Activated CD8-positive, alpha-beta T cell treated with anti-CD3 and anti-CD28 coated beads, Interleukin-2, amount 10 ng/mL, durations not matched to agents 7 days and 5 days (primary cell): ENCODE measurements at regions not wholly inside any gene's neighbourhood (a gene's known extent, or its start where the extent isn't known, plus 50 kb on each side); places are given as distances from the start of the nearest gene placed in this dataset.

Source experiments
- ATAC-seq: fragments of 150-1000 bp; cut with Tn5 transposase; one replicate; pipeline ENCODE4 v1.10.0; 2021; ENCODE audit warnings: moderate library complexity
- CTCF ChIA-PET: fragments of 350-600 bp; sonication (Branson Sonifier 250); formaldehyde crosslinking; loops from one replicate; lab custom pipeline; 2021; ENCODE audit warnings: antibody characterized with exemption; lab: Charles Lee
- POLR2A ChIA-PET: fragments of 350-600 bp; sonication (Branson Sonifier 250); formaldehyde crosslinking; loops from one replicate; lab custom pipeline; 2021; ENCODE audit warnings: antibody characterized with exemption; lab: Charles Lee
- DNase-seq: peaks from one replicate; pipeline ENCODE4 v3.0.0-alpha.2; 2020
- H3K27ac Mint-ChIP-seq: one replicate; pipeline ENCODE4 v1.8.0; 2021; ENCODE audit warnings: mild to moderate bottlenecking, mixed read lengths
- H3K27me3 Mint-ChIP-seq: one replicate; pipeline ENCODE4 v1.8.0; 2021; ENCODE audit warnings: low read depth, mixed read lengths
- H3K36me3 Mint-ChIP-seq: one replicate; pipeline ENCODE4 v1.8.0; 2021; ENCODE audit warnings: low read depth, mixed read lengths
- H3K4me1 Mint-ChIP-seq: one replicate; pipeline ENCODE4 v1.8.0; 2021; ENCODE audit warnings: low read depth, mixed read lengths
- H3K4me3 Mint-ChIP-seq: one replicate; pipeline ENCODE4 v1.8.0; 2021; ENCODE audit warnings: mild to moderate bottlenecking, mixed read lengths
- H3K9me3 Mint-ChIP-seq: one replicate; pipeline ENCODE4 v1.8.0; 2022; ENCODE audit warnings: mixed read lengths; ENCODE audit not compliant: insufficient read depth

DNA sequence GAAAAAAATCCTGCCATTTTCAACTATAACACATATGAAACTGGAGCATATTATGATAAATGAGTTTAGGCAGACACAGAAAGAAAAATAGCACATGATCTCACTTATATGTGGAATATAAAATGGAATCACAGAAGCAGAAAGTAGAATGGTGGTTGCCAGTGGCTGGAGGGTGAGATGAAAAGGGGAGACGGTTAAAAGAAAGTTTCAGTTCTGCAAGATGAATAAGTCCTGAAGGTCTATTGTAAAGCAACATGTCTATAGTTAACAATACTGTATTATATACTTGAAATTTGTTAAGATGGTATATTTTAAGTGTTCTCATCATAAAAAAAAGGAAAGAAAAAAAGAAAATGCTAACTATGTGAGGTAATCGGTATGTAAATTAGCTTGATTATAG lies 503.9 kb downstream of the EPHA7 start:
- H3K4me3 Mint-ChIP-seq = no peak overlapping the region
- no peak for DNase-seq
- POLR2A ChIA-PET = no interaction called here
- H3K27me3 Mint-ChIP-seq = no peaks in the 10 kb centered on the region
- no peaks in the 10 kb centered on the region for H3K36me3 Mint-ChIP-seq
- CTCF ChIA-PET = no interaction called here
- H3K9me3 Mint-ChIP-seq = no peaks in the 10 kb centered on the region
- H3K4me1 Mint-ChIP-seq = no peaks in the 10 kb centered on the region
- ATAC-seq = no peak
- no peak overlapping the region for H3K27ac Mint-ChIP-seq

GRCh38 chr6:92911301-92911700 lies 508.1 kb downstream of the EPHA7 start:
- CTCF ChIA-PET = no interaction called here
- DNase-seq (no peak), ATAC-seq (no peak)
- peaks cover 4% of the 10 kb centered on the region for H3K9me3 Mint-ChIP-seq
- H3K27me3 Mint-ChIP-seq = no peaks in the 10 kb centered on the region
- H3K27ac Mint-ChIP-seq = no peak overlapping the region
- no peaks in the 10 kb centered on the region for H3K4me1 Mint-ChIP-seq
- POLR2A ChIA-PET = no interaction called here
- H3K36me3 Mint-ChIP-seq = no peaks in the 10 kb centered on the region
- no peak overlapping the region for H3K4me3 Mint-ChIP-seq

DNA sequence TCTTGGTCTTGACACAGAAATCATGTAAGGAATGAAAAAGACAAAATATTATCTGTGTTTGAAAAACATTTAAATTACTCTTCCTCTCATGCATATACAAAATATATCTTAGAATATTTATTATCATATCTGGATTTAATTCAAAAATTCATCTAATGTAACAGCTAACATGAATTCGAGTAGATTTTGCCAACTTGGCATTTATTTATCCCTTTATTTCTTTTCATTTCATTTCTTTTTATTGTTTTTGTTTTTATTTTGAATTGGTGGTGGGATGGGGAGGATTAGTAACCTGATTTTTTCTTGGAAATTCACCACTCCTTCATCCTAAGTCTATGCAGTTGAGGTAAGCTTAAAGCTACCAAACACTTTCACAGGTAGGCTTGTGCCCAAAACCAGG lies 508.7 kb downstream of the EPHA7 start:
- ATAC-seq (no peak), DNase-seq (no peak)
- H3K36me3 Mint-ChIP-seq = no peaks in the 10 kb centered on the region
- ChIA-PET CTCF (no interaction called here), POLR2A (no interaction called here)
- H3K9me3 Mint-ChIP-seq = peaks cover 4% of the 10 kb centered on the region
- H3K4me3 Mint-ChIP-seq = no peak overlapping the region
- no peaks in the 10 kb centered on the region for H3K27me3 Mint-ChIP-seq
- no peak overlapping the region for H3K27ac Mint-ChIP-seq
- H3K4me1 Mint-ChIP-seq = no peaks in the 10 kb centered on the region

DNA sequence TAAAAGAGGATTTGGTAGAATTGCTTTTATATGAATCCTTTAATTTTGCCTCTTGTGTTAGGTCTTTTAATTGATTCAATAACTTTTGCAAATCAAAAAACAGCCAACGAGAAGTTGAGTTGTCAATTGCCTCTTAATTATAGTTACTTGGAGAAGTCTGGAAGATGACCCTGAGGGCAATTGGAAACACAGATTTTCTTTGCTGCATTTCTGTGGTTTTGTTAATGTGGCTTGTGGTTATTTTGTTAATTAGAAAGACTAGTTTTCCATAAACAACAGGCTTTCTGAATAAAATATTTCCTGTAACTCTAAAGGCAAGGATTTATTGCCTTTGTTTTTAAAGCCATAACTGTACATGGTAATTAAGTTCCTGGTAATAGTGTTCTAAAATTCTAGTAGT lies 513.0 kb downstream of the EPHA7 start:
- no peak for DNase-seq
- no peak overlapping the region for H3K27ac Mint-ChIP-seq
- H3K9me3 Mint-ChIP-seq = peaks cover 4% of the 10 kb centered on the region
- H3K36me3 Mint-ChIP-seq = no peaks in the 10 kb centered on the region
- CTCF ChIA-PET = no interaction called here
- no peak for ATAC-seq
- POLR2A ChIA-PET = no interaction called here
- no peaks in the 10 kb centered on the region for H3K4me1 Mint-ChIP-seq
- H3K27me3 Mint-ChIP-seq = no peaks in the 10 kb centered on the region
- H3K4me3 Mint-ChIP-seq = no peak overlapping the region

GRCh38 chr6:92893741-92894140 lies 525.6 kb downstream of the EPHA7 start:
- no peak overlapping the region for H3K4me3 Mint-ChIP-seq
- ATAC-seq (no peak), DNase-seq (no peak)
- H3K27me3 Mint-ChIP-seq = no peaks in the 10 kb centered on the region
- no peak overlapping the region for H3K27ac Mint-ChIP-seq
- H3K9me3 Mint-ChIP-seq = no peaks in the 10 kb centered on the region
- no peaks in the 10 kb centered on the region for H3K36me3 Mint-ChIP-seq
- CTCF ChIA-PET = no interaction called here
- POLR2A ChIA-PET = no interaction called here
- no peaks in the 10 kb centered on the region for H3K4me1 Mint-ChIP-seq

DNA sequence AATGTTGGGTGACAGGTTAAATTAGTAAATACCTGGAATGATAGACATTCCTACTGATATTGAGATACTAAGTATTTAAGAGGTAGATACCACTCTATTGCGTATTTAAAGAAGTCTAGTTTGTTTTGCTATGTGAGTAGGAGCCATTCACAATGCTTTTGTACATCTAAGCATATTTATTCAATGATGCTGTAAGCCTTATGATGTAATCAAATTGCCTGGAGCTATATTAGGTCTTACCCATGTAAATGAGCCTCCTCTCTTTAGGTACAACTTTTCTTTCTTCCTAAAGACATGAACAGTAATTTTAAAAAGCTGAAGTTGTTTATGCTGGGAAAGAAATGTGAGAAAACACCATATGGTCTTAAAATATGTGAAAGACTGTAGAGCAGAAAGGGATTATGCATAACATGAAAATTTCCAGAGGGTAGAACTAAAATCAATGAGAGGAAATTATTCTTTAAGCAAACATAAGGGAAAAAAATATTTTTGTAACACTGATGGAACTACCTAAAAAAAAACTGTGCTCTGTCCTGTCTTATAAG lies 526.7 kb downstream of the EPHA7 start:
- H3K36me3 Mint-ChIP-seq = no peaks in the 10 kb centered on the region
- H3K27me3 Mint-ChIP-seq = no peaks in the 10 kb centered on the region
- H3K9me3 Mint-ChIP-seq = no peaks in the 10 kb centered on the region
- no peak overlapping the region for H3K4me3 Mint-ChIP-seq
- ATAC-seq = no peak
- CTCF ChIA-PET = no interaction called here
- no peak for DNase-seq
- POLR2A ChIA-PET = no interaction called here
- H3K27ac Mint-ChIP-seq = no peak overlapping the region
- no peaks in the 10 kb centered on the region for H3K4me1 Mint-ChIP-seq

GRCh38 chr6:92888316-92888715 lies 531.0 kb downstream of the EPHA7 start:
- Mint-ChIP-seq H3K4me3 (no peak overlapping the region), H3K27ac (no peak overlapping the region), H3K4me1 (no peaks in the 10 kb centered on the region), H3K36me3 (no peaks in the 10 kb centered on the region), H3K9me3 (no peaks in the 10 kb centered on the region), H3K27me3 (no peaks in the 10 kb centered on the region)
- POLR2A ChIA-PET = no interaction called here
- ATAC-seq (no peak), DNase-seq (no peak)
- CTCF ChIA-PET = no interaction called here

- ChIA-PET CTCF (no interaction called here), POLR2A (no interaction called here)
- ATAC-seq (no peak), DNase-seq (no peak)
- H3K27ac Mint-ChIP-seq = no peak overlapping the region
- no peaks in the 10 kb centered on the region for H3K27me3 Mint-ChIP-seq
- H3K36me3 Mint-ChIP-seq = no peaks in the 10 kb centered on the region
- no peak overlapping the region for H3K4me3 Mint-ChIP-seq
- H3K9me3 Mint-ChIP-seq = peaks cover 3% of the 10 kb centered on the region
- no peaks in the 10 kb centered on the region for H3K4me1 Mint-ChIP-seq
Observed at GRCh38 chr6:92887871-92888270, 531.5 kb downstream of the EPHA7 start.

DNA sequence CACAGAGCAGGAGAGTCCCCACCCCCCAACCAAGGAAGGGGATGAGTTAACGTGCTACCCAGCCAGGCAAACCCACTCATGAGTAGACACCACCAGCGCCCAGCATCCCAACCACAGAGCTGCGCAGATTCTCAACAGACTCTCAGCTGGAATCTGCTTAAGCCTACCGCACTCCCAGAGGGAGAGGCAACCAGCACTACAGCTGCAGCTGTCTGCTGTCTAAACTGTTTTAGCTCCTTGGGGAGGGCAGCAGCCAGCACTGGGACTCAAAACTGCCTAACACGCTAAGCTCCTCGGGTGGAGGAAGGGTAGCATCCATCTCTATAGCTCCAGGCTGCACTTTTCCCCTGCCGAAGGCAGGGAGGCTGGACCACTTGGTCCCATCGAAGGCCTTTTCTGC lies 539.8 kb downstream of the EPHA7 start:
- H3K4me3 Mint-ChIP-seq = no peak overlapping the region
- no peaks in the 10 kb centered on the region for H3K36me3 Mint-ChIP-seq
- POLR2A ChIA-PET = no interaction called here
- ATAC-seq (no peak), DNase-seq (no peak)
- CTCF ChIA-PET = no interaction called here
- H3K27me3 Mint-ChIP-seq = no peaks in the 10 kb centered on the region
- no peak overlapping the region for H3K27ac Mint-ChIP-seq
- H3K9me3 Mint-ChIP-seq = peaks cover 14% of the 10 kb centered on the region
- H3K4me1 Mint-ChIP-seq = no peaks in the 10 kb centered on the region

DNA sequence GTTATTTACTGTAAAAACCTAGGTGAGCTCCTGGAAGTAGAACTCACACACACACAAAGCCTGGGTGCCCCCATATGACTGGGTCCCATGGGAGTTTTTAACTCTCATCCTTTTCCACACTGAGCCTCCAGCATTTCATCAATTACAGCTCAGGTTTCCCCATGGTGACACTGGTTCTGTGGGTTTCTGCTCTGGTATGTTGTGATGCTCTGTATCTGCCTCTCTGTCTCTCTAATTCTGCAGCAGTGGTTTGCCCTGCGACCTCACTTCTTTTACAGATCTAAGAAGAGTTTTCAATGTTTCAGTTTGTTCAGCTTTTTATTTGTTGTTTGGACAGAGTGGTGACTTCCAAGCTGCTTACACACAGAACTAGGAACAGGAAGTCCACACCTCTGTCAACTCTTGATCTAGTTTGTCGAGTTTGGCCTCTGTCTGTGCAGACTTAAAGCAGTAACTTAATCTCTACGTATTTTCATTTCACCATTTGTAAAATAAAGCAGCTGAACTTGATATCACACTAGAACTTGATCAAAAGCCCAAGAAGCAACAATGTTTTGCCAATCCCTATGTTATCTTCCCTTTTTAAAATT lies 554.3 kb downstream of the EPHA7 start:
- no peak overlapping the region for H3K4me3 Mint-ChIP-seq
- DNase-seq = no peak
- no peaks in the 10 kb centered on the region for H3K27me3 Mint-ChIP-seq
- CTCF ChIA-PET = no interaction called here
- H3K36me3 Mint-ChIP-seq = no peaks in the 10 kb centered on the region
- POLR2A ChIA-PET = no interaction called here
- no peak overlapping the region for H3K27ac Mint-ChIP-seq
- H3K4me1 Mint-ChIP-seq = no peaks in the 10 kb centered on the region
- ATAC-seq = no peak
- H3K9me3 Mint-ChIP-seq = no peaks in the 10 kb centered on the region

DNA sequence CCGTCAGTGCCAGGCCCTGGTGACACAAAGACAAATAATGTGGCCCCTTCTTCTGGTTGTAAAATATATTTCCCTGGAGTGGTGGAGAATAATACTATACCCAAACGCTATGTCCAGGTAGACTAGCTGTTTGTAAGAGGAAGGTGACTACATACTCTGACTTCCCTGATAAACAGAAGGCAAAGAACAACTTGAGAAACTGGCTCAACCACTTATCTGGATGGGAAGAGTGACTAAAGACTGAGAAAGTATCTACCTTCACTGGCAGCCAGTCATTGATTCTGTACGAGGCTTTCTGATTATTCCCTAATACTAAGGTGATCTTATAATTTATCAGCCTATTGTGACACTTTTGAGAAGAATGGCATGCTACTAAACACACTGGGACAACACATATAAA lies 569.7 kb downstream of the EPHA7 start:
- H3K27ac Mint-ChIP-seq = no peak overlapping the region
- no peaks in the 10 kb centered on the region for H3K36me3 Mint-ChIP-seq
- no peaks in the 10 kb centered on the region for H3K27me3 Mint-ChIP-seq
- ChIA-PET POLR2A (no interaction called here), CTCF (no interaction called here)
- no peak overlapping the region for H3K4me3 Mint-ChIP-seq
- DNase-seq (no peak), ATAC-seq (no peak)
- H3K9me3 Mint-ChIP-seq = no peaks in the 10 kb centered on the region
- H3K4me1 Mint-ChIP-seq = no peaks in the 10 kb centered on the region

- H3K4me3 Mint-ChIP-seq = no peak overlapping the region
- H3K27ac Mint-ChIP-seq = no peak overlapping the region
- H3K9me3 Mint-ChIP-seq = no peaks in the 10 kb centered on the region
- no peak for ATAC-seq
- no peaks in the 10 kb centered on the region for H3K27me3 Mint-ChIP-seq
- H3K4me1 Mint-ChIP-seq = no peaks in the 10 kb centered on the region
- DNase-seq = no peak
- no peaks in the 10 kb centered on the region for H3K36me3 Mint-ChIP-seq
- ChIA-PET POLR2A (no interaction called here), CTCF (no interaction called here)
Observed at GRCh38 chr6:92848901-92849300, 570.5 kb downstream of the EPHA7 start.

GRCh38 chr6:92848459-92848858 lies 570.9 kb downstream of the EPHA7 start:
- ChIA-PET CTCF (no interaction called here), POLR2A (no interaction called here)
- H3K4me1 Mint-ChIP-seq = no peaks in the 10 kb centered on the region
- H3K9me3 Mint-ChIP-seq = no peaks in the 10 kb centered on the region
- no peak for ATAC-seq
- no peak overlapping the region for H3K27ac Mint-ChIP-seq
- no peak for DNase-seq
- no peaks in the 10 kb centered on the region for H3K27me3 Mint-ChIP-seq
- H3K36me3 Mint-ChIP-seq = no peaks in the 10 kb centered on the region
- H3K4me3 Mint-ChIP-seq = no peak overlapping the region
